GM19468 (cell line): ENCODE measurements at regions not wholly inside any gene's neighbourhood (a gene's known extent, or its start where the extent isn't known, plus 50 kb on each side); places are given as distances from the start of the nearest gene placed in this dataset.

Experiments used
- ATAC-seq: cut with Tn5 transposase; IDR thresholded peaks from one replicate; pipeline ENCODE4 v1.9.1; 2021; ENCODE audit warnings: mild to moderate bottlenecking, moderate library complexity, moderate number of reproducible peaks; ENCODE audit not compliant: unreplicated experiment; ENCODE audit errors: extremely low read depth

DNA sequence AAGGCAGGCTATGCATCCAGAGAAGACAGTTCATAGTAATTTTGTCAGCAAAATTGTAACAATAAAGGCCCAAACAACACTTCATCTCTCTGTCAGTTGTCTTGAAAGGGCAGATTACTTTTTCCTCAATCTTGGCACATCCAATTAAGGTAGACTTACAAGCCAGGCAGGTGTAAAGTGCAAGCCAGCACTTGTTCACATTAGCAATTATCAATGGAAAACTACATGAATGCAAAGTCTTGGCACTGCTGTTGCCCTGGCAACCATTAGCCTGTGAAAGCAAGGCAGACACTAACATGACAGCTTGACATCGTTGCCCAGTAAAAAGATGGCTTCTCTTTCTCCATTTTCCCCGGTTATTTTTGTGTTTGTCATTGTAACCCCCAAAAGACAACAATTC, 677.2 kb upstream of the TENM4 start:
- ATAC-seq, result no peak

DNA sequence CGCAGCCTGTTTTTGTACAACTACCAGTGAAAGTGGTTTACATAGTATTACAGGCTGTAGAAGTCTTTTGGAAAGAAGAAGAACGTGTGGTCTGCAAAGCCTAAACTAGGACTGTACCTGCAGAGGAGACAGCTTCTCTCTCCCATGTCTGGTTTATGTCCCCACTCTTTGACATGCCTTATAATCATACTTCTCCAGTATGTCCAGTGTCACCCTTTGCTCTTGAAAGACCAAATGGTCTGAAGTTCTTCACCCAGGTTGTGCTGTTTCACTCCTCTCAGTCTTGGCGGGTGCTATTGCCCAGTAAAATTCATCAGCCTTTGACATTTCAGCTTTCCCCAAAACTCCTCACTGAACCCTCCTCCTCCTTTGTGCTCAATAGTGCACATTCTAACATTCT, 676.0 kb upstream of the TENM4 start:
- ATAC-seq, result no peak

DNA sequence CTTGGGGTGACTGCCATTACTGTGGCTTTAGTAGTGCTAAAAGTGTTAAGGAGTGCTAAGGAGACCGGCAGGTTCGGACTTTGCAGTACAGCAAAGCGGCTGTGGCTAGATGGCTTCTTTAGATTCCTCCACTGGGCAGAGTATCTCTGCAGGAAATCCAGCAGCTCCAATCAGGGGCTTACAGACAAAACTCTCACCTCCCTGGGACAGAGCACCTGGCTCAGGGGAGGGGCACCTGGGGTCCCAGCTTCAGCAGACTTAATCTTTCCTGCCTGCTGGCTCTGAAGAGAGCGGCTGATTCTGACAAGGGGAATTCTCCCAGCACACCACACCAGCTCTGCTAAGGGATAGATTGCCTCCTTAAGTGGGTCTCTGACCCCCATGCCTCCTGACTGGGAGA, 668.8 kb upstream of the TENM4 start:
- ATAC-seq, result no peak

DNA sequence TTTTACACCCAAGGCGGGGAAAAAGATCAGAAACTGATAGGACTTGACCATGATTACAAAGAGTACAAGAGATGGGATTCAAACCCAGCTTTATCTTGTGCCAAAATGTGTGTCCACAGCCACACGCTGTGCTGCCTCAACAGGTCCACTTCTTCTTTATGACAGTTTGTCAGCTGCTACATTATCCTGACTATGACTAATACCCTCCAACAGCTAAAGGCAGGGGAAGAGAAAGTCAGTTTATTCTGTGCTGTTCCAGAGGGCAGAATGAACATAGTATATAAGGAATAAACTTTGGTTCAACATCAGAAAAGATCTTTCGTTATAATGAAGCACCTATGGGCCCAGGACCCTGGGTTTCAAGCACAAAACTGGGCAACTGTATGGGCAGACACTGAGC, 668.2 kb upstream of the TENM4 start:
- ATAC-seq, result no peak

DNA sequence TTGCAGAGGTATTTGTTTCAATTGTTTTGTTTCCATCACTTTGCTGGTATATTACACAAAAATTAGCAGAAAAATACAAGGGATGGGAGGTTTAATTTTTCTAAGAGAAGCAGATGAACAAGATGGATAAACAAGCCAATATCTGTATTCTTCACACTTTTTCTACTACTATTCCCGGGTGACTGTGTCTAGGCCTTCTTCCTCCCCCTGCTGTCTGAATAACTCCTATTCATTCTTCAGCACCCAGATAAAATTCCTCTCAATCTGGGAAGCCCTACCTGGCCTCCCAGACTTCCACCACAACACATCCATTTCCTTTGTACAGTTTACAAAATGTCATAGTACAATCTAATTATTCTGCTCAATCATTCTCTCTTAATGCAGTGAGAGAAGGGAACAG, 666.6 kb upstream of the TENM4 start:
- no peak for ATAC-seq

DNA sequence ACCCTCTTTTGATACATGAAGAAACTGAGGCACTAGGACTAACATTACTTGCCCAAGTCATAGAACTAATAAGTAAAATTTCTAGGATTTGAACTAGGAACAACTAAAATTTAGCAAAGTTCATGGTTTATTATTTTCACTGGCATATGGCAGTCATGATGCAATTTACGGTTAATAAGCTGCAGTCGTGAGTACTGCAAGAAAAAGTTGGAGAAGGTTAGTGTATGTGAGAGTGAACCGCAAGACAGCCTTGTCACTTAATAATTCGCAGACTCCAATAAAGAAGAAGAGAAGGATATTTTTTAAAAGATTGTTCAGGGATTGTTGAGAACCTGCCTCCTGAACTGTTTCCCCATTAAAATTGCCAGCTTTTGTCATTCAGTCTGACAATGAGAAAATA, 663.4 kb upstream of the TENM4 start:
- no peak for ATAC-seq

DNA sequence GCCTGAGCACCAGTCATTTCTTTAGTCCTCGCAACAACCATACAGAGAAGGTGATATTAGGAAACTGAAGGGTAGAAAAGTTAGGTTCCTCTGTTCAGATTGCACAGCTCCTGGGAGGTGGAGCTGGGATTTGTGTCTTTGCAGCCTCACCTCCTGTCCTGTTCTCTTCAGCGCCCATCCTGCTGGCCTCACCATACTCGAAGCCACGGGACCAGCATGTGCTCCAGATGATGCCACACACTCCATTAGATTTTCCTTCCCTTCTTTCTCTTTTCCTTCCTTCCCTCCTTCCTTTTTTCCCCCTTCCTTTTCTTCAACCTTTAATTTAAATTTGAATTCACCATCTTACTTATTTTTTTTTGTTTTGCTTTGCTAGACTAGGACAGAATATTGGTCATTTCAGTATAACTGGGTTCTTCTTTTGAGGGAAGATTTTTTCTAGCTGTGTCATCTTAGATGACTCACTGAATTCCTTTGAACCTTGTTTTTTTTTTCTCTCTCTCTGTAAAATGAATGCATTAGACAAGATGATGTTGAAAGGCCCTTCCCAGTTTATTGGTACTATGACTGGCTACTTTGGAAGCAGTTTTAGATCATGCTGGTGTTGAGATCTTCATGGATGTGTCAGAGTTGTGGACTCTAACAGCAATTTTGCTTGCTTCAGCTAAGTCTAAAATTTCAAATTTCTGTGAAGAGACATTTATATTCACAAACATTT, 662.5 kb upstream of the TENM4 start:
- ATAC-seq, result no peak

DNA sequence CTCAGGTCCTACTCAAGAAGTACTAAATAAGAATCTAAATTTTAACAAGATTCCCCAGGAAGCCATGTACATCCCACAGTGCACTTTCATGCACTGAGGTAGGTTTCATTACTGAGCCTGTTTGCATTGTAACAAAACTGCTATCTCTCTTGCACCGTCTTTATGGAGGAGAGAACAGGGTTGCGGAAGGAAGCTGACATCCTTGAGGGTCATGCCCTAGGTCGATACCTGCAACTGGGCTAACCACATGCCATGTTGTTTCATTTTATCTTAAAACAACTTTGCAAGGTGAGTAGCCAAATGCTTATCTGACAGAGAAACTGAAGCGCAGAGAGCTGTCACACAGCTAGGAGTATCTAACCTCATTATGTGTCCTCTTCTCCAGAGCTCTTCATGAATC, 656.3 kb upstream of the TENM4 start:
- no peak for ATAC-seq

DNA sequence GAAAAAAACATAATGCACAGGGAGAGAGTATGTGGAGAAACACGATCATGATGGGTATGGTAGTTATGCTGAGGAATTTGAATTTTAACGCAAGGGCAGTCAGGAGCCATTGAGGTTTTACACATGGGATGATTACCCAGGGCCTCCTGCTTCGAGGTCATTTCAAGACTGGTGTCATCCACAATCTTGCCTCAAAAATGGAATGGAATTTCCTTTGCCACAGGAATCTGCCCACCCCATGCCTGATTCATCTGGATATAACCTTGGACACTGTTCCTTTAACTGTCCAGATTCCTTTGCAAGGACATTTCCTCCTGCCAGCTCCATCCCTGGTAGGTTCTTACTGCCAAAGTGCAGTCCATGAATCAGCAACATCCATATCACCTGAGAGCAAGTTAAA, 655.9 kb upstream of the TENM4 start:
- ATAC-seq, result no peak

DNA sequence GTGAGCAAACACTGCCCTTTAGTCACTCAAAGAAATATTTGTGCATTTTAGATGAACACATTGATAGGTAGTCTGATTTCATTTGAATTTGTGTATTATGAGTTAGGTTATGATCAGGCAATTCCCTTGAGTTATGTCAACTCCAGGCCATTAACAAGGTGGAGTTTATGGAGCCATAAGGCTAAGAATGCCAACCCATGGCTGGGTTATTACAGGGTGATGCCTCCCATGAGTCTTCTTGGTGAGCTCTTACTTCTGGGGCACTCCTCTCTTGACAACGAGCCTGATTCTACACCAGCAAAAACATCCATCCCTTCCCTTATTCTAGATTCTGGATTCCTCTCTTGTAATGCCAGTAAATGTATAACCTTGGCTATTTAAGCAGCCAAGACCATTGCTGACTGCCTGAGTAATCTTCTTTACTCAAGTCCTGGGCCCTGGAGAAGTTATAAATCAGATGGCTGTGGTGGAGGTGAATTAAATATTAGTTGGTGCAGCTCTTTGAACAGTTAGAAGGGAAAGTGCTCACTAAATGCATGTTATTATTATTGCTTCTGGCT, 645.7 kb upstream of the TENM4 start:
- ATAC-seq, result no peak

DNA sequence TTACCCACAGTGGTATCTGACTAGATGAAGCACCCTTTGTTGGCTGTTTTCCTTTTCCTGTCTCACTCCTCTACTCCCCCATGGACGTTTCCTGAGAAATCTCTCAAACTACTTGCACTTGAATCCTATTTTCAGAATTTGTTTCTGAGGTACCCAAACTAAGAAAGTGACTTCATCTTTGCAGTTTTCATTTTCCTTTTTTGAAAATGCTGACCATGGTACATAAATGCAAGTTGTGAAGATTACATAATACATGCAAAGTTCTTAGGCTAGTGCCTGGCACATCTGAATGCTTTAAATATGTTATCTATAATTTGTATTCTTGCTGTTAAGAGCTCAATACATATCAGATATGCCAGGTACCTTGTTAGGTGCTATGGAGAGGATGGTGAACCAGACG, 644.7 kb upstream of the TENM4 start:
- ATAC-seq, result no peak

DNA sequence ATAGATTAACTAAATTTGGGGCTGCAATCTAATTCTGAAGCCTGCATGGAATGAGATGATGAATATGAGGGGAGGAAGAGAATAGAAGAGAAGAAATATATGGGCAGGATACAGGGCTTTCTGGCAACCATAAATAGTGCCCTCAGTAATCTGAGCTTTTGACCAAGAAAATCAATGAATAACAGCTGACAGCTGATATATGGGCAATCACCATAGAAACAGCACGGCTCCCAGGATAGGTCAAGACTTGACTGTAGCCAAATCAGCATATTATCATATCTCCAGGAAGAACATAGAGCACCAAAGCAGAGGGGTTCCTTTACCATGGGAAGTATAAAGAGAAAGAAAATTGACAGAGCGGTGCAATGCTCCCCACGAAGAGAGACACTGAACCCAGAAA, 643.8 kb upstream of the TENM4 start:
- ATAC-seq, result no peak

DNA sequence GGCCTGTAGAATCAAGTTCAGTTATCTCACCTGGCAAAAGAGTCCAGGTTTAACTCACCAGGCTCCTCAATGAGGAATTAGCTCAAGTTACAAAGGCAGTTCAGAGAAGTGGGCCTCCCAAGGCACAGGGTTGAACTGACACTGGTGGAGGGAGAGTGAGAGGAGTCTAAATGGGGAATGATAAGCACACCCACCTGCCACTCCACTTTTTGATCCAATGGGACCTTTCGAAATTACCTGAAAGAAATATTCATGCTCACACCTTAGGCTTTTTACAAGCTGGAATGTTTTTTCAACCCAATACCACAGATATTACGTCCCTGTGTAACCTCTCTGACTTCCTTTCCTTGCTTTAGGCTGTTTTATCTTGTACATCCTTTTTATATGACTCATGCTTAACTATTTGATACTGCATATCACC, 642.7 kb upstream of the TENM4 start:
- ATAC-seq, result no peak

DNA sequence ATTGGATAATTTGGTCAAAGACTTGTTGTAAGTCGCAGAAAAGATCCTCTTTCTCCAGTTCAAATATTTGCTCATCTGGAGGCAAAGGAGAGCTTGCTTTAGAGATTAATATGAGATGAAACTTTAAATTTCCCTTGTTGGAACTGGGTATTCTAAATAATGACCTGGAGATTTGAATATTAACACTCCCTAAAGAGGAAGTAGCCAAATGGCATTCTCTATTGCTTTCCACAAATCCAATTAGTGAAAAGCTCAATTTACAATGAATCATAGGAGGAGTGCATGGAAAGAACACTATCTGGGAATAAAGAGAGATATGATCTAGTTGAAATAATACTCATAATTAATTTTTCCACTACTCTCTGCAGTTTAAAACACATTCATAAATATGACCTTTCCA, 641.6 kb upstream of the TENM4 start:
- no peak for ATAC-seq

DNA sequence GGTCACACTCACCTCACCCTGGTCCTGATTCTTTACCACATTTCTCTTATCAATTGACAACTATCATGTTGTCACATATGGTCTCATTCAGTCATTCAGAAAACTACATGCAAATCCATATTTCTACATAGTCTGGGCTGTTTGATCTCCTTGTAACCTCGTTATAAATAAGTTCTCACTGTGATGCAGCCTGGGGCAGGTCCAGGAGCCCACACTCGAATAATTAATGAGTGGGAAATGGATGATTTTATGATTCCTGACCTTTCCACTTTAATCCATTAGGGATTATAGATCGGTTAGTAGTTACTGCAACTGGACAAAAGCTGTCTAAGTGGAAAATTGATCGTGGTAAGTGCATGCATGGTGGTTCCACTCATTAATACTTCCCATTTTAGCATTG, 636.3 kb upstream of the TENM4 start:
- ATAC-seq, result no peak

DNA sequence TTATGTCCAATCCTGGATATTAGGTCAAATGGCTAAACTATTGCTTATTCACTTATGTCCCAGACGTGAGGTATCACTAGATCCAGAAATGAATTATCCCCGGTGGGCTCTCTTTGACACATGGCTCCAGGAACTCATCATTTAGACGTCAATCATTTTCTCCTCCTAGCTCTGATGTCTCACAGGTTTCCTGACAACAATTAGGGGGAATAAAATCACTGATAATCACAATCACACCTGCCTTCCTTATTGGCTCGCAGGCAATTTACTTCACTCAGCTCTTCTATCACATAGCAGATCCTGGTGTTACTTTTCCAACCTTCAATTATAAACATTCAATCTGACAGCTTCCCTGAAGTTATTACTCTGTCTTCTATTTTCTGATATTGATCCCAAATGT, 634.0 kb upstream of the TENM4 start:
- ATAC-seq, result no peak

DNA sequence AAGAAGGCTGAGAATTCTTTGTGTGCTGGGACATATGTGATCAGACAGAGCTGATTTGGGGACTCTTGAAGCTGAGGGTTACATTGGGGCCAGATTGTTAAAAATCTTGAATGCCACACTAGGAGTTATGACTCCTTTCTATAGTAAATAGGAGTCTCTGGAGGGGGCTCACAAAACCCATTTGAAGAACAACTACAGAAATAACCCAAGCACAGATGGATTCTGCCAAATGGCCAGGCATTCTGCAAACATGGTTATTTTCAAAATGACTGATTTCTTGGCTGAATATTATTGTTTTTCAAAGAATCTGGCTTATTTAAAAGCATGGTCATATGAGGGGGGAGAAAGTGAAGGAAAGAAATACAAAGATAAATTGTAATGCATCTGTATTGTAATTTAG, 625.5 kb upstream of the TENM4 start:
- ATAC-seq, result no peak

DNA sequence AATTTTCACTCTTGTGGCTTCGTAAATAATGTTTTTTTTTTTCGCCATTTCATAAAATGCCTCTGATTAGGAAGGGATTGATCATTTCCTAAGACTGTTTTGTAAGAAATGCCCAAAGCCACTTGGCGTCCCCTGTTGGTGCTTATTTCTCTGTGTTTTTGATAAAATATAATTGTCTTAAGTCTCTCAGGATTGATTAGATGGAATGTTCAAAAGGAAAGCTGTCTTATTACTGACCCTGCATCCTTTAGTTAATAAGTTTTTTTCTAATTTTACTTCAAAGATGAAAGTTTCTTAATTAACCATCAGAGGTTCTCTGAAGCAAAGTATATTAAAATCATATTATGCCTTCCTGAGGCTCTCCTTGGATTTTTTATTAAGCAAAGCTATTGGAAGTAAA, 624.3 kb upstream of the TENM4 start:
- no peak for ATAC-seq

DNA sequence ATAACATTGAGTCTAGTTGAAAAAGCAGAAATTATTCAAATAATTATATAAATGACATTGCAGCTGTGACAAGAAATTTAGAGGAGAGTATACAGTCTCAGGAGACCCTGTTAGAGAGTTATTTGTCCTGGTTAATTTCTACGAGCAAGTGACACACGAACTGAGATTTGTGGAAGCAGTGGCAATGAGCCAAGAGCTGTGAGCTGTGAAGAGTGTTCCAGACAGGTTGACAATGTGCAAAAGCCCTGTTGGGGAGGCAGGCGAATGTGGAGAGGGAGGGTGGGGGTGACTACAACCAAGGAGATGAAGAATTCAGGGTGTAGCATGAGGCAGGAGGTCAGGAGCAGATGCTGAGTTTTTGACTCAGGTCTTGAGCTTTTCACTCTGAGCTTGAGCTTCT, 620.2 kb upstream of the TENM4 start:
- ATAC-seq, result no peak

DNA sequence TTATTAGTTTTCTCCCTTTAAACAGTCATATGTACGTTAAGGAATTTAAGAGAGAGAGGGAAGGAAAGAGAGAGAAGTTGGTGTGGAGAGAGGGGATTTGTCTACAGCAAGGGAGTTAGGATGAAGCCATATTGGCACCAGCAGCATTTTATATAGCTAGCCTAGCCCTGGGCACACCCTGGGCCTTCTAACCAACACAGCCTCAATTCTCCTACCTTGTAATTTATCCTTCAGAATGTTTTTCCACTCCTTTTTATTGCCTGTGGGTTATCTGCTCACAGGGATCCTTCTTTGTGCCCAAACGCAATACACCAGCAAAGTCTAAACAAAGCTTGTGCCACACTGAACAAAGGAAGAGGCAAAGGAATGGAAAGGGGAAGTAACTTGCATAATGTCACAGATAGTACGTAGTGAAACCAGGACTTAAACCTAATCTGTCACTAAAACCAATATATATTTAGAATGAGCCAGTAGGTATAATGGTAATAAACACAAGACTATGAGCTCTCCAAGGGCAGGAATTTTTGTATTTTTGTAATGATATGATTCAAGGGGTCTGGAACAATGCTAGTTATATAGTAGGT, 613.8 kb upstream of the TENM4 start:
- no peak for ATAC-seq

DNA sequence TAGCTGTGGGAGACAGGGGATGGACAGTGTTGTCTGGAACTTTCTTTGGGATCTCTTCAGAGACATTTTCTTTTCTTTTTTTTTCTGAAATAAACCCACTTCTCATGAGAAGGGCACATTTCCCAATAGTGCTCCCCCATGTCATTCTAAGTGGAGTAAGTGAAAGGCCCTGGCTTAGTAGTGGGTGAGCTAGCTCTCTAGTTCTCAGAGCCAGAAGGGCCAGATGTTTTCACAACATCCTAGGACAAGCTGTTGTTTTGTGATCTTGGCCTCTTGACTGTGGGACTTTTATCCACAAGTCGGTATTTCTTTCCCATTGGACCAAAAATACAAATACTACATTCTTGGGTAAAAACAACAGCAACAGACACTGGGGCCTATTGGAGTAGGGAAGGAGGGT, 607.7 kb upstream of the TENM4 start:
- no peak for ATAC-seq
